H1 (cell line): ENCODE measurements at regions not wholly inside any gene's neighbourhood (a gene's known extent, or its start where the extent isn't known, plus 50 kb on each side); places are given as distances from the start of the nearest gene placed in this dataset.

Experiments
- CTCF ChIA-PET: fragments of 300-600 bp; sonication (Branson Sonifier 250); formaldehyde crosslinking; loops from one replicate; lab custom pipeline; 2021; ENCODE audit not compliant: partially characterized antibody; lab: Charles Lee
- POLR2A ChIA-PET: fragments of 300-600 bp; sonication (Branson Sonifier 250); formaldehyde crosslinking; loops from one replicate; lab custom pipeline; 2021; ENCODE audit warnings: inconsistent platforms; ENCODE audit not compliant: partially characterized antibody; lab: Charles Lee
- DNase-seq, 2 experiments: peaks; one replicate each; pipeline versions ENCODE4 v3.0.0 to v3.0.0-alpha.2; 2010 to 2022; ENCODE audit warnings: low spot score in 2 of 2, low read depth in 1 of 2, mixed read lengths in 1 of 2
- FAIRE-seq: peaks from 2 replicates; lab custom pipeline; 2011; peaks lifted over from hg19 to GRCh38; lab: Jason Lieb, UNC
- H2AFZ ChIP-seq: 2 replicates; pipeline ENCODE4 v1.8.1; 2012; ENCODE audit warnings: low read length, inconsistent platforms
- H2AK5ac ChIP-seq: 2 replicates; pipeline ENCODE4 v1.6.1; 2013; ENCODE audit warnings: low read depth, low read length
- H2BK120ac ChIP-seq: replicated peaks from 2 replicates; pipeline ENCODE3; 2013; ENCODE audit warnings: low read depth, low read length, inconsistent platforms
- H2BK12ac ChIP-seq: 2 replicates; pipeline ENCODE4 v1.6.1; 2013; ENCODE audit warnings: low read depth, low read length
- H2BK15ac ChIP-seq: 2 replicates; pipeline ENCODE4 v1.6.1; 2013; ENCODE audit warnings: low read length
- H2BK20ac ChIP-seq: 2 replicates; pipeline ENCODE4 v1.6.1; 2013; ENCODE audit warnings: low read length
- H2BK5ac ChIP-seq: 2 replicates; pipeline ENCODE4 v1.6.1; 2013; ENCODE audit warnings: low read depth, low read length
- H3K14ac ChIP-seq: 2 replicates; pipeline ENCODE4 v1.6.1; 2013; ENCODE audit warnings: inconsistent platforms; ENCODE audit not compliant: insufficient read length
- H3K18ac ChIP-seq: 2 replicates; pipeline ENCODE4 v1.6.1; 2013; ENCODE audit warnings: low read length; ENCODE audit errors: extremely low read depth
- H3K23ac ChIP-seq: 2 replicates; pipeline ENCODE4 v1.6.1; 2013; ENCODE audit warnings: inconsistent platforms; ENCODE audit not compliant: insufficient read length
- H3K23me2 ChIP-seq: 2 replicates; pipeline ENCODE4 v1.6.1; 2013; ENCODE audit warnings: low read depth, low read length
- H3K27ac ChIP-seq: 2 replicates; pipeline ENCODE4 v1.6.1; 2011; ENCODE audit warnings: low read depth, low read length, inconsistent platforms
- H3K27me3 ChIP-seq, 4 experiments: replicated peaks in 1 of 4; 1 replicate in 1 of 4; 2 replicates in 3 of 4; pipeline versions ENCODE4 v1.6.1 to v1.8.1; 2011 to 2013; ENCODE audit warnings: low read length in 3 of 4, mild to moderate bottlenecking in 3 of 4, inconsistent platforms in 2 of 4, mixed read lengths in 2 of 4, moderate library complexity in 1 of 4; ENCODE audit not compliant: control insufficient read depth in 3 of 4, insufficient read depth in 3 of 4; ENCODE audit errors: extremely low read depth in 1 of 4
- H3K36me3 ChIP-seq, 4 experiments: 2 replicates each; pipeline versions ENCODE4 v1.6.1 to v1.8.1; 2011 to 2013; ENCODE audit warnings: mild to moderate bottlenecking in 4 of 4, low read length in 3 of 4, moderate library complexity in 2 of 4, control low read depth in 1 of 4, inconsistent platforms in 1 of 4; ENCODE audit not compliant: insufficient read depth in 4 of 4, control insufficient read depth in 2 of 4
- H3K4ac ChIP-seq: replicated peaks from 2 replicates; pipeline ENCODE3; 2013; ENCODE audit warnings: low read length, low read depth, mixed read lengths, inconsistent platforms; ENCODE audit not compliant: insufficient read length
- H3K4me1 ChIP-seq, 4 experiments: replicated peaks in 1 of 4; 1 replicate in 1 of 4; 2 replicates in 3 of 4; pipeline versions ENCODE4 v1.6.1 to v1.8.1; 2011 to 2013; ENCODE audit warnings: low read length in 3 of 4, inconsistent platforms in 2 of 4, mixed read lengths in 1 of 4; ENCODE audit not compliant: insufficient read depth in 4 of 4, control insufficient read depth in 3 of 4
- H3K4me2 ChIP-seq, 2 experiments: 2 replicates each; pipeline versions ENCODE4 v1.6.1 to v1.8.1; 2011 to 2013; ENCODE audit warnings: low read depth in 2 of 2, low read length in 2 of 2, control low read depth in 1 of 2, inconsistent platforms in 1 of 2, mild to moderate bottlenecking in 1 of 2; ENCODE audit not compliant: insufficient read depth in 1 of 2
- H3K4me3 ChIP-seq, 4 experiments: fragments of 200-600, 300-600 bp in 1 of 4; sonication (generic), shearing (Covaris generic), sonication (Bioruptor Twin) in 1 of 4; 2 replicates each; pipeline versions ENCODE4 v1.5.1 to v1.8.1; 2011 to 2016; ENCODE audit warnings: low read length in 4 of 4, low read depth in 3 of 4, control low read depth in 2 of 4, inconsistent platforms in 2 of 4, mild to moderate bottlenecking in 2 of 4, mixed read lengths in 1 of 4, moderate library complexity in 1 of 4; ENCODE audit not compliant: insufficient read depth in 2 of 4; ENCODE audit errors: extremely low read depth in 1 of 4
- H3K56ac ChIP-seq: replicated peaks from 2 replicates; pipeline ENCODE3; 2013; ENCODE audit warnings: low read depth, mild to moderate bottlenecking, mixed read lengths, low read length, inconsistent platforms; ENCODE audit not compliant: insufficient read length
- H3K79me1 ChIP-seq: 2 replicates; pipeline ENCODE4 v1.6.1; 2013; ENCODE audit warnings: low read depth, low read length, control low read depth
- H3K79me2 ChIP-seq, 2 experiments: 2 replicates each; pipeline versions ENCODE4 v1.6.1 to v1.8.1; 2012 to 2013; ENCODE audit warnings: low read length in 2 of 2, mild to moderate bottlenecking in 2 of 2, inconsistent platforms in 1 of 2; ENCODE audit not compliant: insufficient read depth in 2 of 2, control insufficient read depth in 1 of 2
- H3K9ac ChIP-seq, 4 experiments: replicated peaks in 1 of 4; 1 replicate in 1 of 4; 2 replicates in 3 of 4; pipeline versions ENCODE4 v1.6.1 to v1.8.1; 2011 to 2013; ENCODE audit warnings: low read depth in 3 of 4, low read length in 3 of 4, control low read depth in 2 of 4, mild to moderate bottlenecking in 2 of 4, moderate library complexity in 2 of 4, inconsistent platforms in 1 of 4; ENCODE audit errors: extremely low read depth in 1 of 4
- H3K9me3 ChIP-seq, 2 experiments: 2 replicates each; pipeline versions ENCODE4 v1.6.1 to v1.8.1; 2012 to 2013; ENCODE audit warnings: mild to moderate bottlenecking in 2 of 2, moderate library complexity in 2 of 2, control low read depth in 1 of 2, inconsistent platforms in 1 of 2, low read depth in 1 of 2, low read length in 1 of 2, mixed read lengths in 1 of 2; ENCODE audit not compliant: insufficient read depth in 2 of 2
- H4K20me1 ChIP-seq, 2 experiments: replicated peaks in 1 of 2; 2 replicates each; pipeline versions ENCODE3 to v1.8.1; 2011 to 2013; ENCODE audit warnings: inconsistent platforms in 2 of 2, low read length in 2 of 2, mild to moderate bottlenecking in 1 of 2; ENCODE audit not compliant: insufficient read depth in 2 of 2, control insufficient read depth in 1 of 2
- H4K5ac ChIP-seq: 2 replicates; pipeline ENCODE4 v1.6.1; 2013; ENCODE audit warnings: low read length, low read depth, mixed read lengths, inconsistent platforms; ENCODE audit not compliant: insufficient read length
- H4K8ac ChIP-seq: 2 replicates; pipeline ENCODE4 v1.8.0; 2013; ENCODE audit warnings: mild to moderate bottlenecking, moderate library complexity, low read length, inconsistent platforms; ENCODE audit not compliant: insufficient read depth; ENCODE audit errors: extremely low read depth
- H4K91ac ChIP-seq: replicated peaks from 2 replicates; pipeline ENCODE3; 2013; ENCODE audit warnings: low read length, mixed read lengths, inconsistent platforms; ENCODE audit not compliant: insufficient read length
- CHD2 ChIP-seq: IDR thresholded peaks from 2 replicates; pipeline ENCODE4 v1.6.1; 2012; ENCODE audit warnings: low read length, improper control_type of control experiment
- KDM4A ChIP-seq: IDR thresholded peaks from one replicate; pipeline ENCODE4 v1.7.1; 2012; ENCODE audit warnings: low read depth, mild to moderate bottlenecking, moderate library complexity, low read length, inconsistent platforms; ENCODE audit not compliant: severe bottlenecking

- TF ChIP-seq KDM4A (no peak), CHD2 (no peak)
These were observed 195.9 kb upstream of the ZNF804A start for GRCh38 chr2:184402381-184402780.

More at GRCh38 chr2:184402381-184402780, 195.9 kb upstream of the ZNF804A start:
- Histone ChIP-seq H2AK5ac (no peak overlapping the region), H3K56ac (no peak overlapping the region), H4K8ac (no peak overlapping the region), H3K36me3 (peaks cover 0 to 2% (median 0%) of the 10 kb centered on the region in 4 experiments; a peak in 1 of 8 replicates), H2BK20ac (no peak overlapping the region), H3K23ac (no peak overlapping the region), H4K20me1 (no peaks in the 10 kb centered on the region), H3K23me2 (no peaks in the 10 kb centered on the region), H3K9me3 (no peaks in the 10 kb centered on the region), H2BK15ac (no peak overlapping the region), H3K18ac (no peak overlapping the region), H3K79me1 (no peaks in the 10 kb centered on the region), H3K9ac (no peak overlapping the region), H3K4me1 (no peaks in the 10 kb centered on the region), H4K5ac (no peak overlapping the region), H4K91ac (no peak overlapping the region), H3K14ac (no peak overlapping the region), H3K4me3 (no peak overlapping the region), H3K4ac (no peak overlapping the region), H3K27ac (no peak overlapping the region), H3K4me2 (no peak overlapping the region), H3K79me2 (no peaks in the 10 kb centered on the region), H2AFZ (no peak overlapping the region), H3K27me3 (no peaks in the 10 kb centered on the region), H2BK120ac (no peak overlapping the region), H2BK5ac (no peak overlapping the region), H2BK12ac (no peak overlapping the region)
- DNase-seq (no peak), FAIRE-seq (no peak)
- POLR2A ChIA-PET, result no interaction called here
- CTCF ChIA-PET, result interaction anchor here (1.2 kb wide), 1 partner anchor 16 kb away, joined by 3 read pairs; no protein-coding TSS in a partner anchor
